WI38 (cell line): ENCODE measurements at regions not wholly inside any gene's neighbourhood (a gene's known extent, or its start where the extent isn't known, plus 50 kb on each side); places are given as distances from the start of the nearest gene placed in this dataset.

ENCODE experiments used
- H3K4me3 ChIP-seq: 2 replicates; pipeline ENCODE4 v1.5.1; 2011; ENCODE audit warnings: low read depth, mild to moderate bottlenecking, control low read depth, low read length
- TF ChIP-seq, protein P1 (sequence below): IDR thresholded peaks from 2 replicates; pipeline ENCODE4 v1.5.1; 2012; ENCODE audit warnings: low read depth, mild to moderate bottlenecking, control low read depth, low read length

DNA sequence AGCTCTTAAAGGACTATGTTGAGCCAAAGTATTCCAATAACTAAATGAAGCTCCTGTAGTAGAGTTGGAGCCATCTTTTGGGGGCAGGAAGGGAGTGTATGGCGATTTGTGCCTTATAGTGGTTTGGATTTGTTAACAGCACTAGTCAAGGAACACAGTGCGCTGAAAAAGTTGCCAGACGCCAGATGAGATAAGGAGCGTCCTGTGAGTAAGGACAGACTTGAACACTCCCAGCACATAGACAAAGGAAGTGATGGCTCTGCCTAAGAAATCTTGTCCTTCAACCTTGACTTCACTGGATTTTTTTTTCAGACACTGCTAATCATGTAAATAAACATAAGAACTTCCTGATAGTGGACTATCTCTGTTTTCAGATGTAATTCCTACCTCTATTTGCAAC, 136.9 kb downstream of the TRMT11 start:
- TF ChIP-seq, protein P1, sequence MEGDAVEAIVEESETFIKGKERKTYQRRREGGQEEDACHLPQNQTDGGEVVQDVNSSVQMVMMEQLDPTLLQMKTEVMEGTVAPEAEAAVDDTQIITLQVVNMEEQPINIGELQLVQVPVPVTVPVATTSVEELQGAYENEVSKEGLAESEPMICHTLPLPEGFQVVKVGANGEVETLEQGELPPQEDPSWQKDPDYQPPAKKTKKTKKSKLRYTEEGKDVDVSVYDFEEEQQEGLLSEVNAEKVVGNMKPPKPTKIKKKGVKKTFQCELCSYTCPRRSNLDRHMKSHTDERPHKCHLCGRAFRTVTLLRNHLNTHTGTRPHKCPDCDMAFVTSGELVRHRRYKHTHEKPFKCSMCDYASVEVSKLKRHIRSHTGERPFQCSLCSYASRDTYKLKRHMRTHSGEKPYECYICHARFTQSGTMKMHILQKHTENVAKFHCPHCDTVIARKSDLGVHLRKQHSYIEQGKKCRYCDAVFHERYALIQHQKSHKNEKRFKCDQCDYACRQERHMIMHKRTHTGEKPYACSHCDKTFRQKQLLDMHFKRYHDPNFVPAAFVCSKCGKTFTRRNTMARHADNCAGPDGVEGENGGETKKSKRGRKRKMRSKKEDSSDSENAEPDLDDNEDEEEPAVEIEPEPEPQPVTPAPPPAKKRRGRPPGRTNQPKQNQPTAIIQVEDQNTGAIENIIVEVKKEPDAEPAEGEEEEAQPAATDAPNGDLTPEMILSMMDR = no peak
- no peak overlapping the region for H3K4me3 ChIP-seq

DNA sequence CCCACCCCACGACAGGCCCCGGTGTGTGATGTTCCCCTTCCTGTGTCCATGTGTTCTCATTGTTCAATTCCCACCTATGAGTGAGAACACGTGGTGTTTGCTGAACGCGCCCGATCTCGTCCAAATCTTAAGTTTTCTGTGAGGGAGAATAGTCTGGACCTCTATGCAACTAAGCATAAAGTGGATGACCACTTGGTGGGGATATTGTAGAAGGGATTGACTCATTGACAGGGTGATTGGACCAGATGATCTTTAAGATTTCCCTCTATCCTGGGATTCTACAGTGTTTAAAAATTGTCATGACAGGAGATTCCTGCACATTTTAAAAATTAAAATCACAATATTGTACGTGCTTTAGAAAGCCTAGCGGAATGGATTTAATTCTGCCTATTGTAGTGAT, 141.3 kb downstream of the TRMT11 start:
- TF ChIP-seq, protein P1 = no peak

GRCh38 chr6:126131246-126131645, 144.9 kb downstream of the TRMT11 start:
- TF ChIP-seq, protein P1 = no peak
- no peak overlapping the region for H3K4me3 ChIP-seq

More for the DNA sequence above, 141.3 kb downstream of the TRMT11 start:
- no peak overlapping the region for H3K4me3 ChIP-seq

DNA sequence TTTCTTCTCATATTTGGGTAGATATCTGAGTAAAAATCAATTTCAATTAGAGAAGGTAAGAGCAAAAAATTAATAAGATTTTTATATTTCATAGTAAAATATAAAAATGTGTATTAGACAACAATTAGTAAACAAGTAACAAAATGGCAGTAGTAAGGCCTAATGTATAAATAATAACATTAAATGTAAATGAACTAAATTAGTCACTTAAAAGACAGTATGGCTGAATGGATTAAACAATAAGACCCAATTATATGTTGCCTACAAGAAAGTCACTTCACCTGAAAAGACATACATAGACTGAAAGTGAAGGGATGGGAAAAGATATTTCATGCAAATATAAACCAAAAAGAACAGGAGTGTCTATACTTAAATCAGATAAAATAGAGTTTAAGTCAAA, 147.6 kb downstream of the TRMT11 start:
- no peak overlapping the region for H3K4me3 ChIP-seq
- TF ChIP-seq, protein P1 = no peak

DNA sequence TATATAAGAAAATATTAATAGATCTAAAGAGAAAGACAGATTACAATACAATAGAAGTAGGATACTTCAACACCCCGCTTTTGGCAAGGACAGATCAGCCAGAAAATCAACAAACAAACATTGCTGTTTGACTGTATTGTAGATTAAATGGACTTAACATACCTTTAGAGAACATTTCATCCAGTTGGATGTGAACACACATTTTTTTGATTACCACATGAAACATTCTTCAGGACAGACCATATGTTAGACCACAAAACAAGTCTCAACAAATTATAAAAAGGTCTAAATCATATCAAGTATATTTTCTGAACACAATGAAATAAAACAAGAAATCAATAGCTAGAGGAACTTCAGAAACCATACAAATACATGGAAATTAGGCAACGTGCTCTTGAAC, 148.2 kb downstream of the TRMT11 start:
- H3K4me3 ChIP-seq = no peak overlapping the region
- TF ChIP-seq, protein P1 = no peak

- no peak overlapping the region for H3K4me3 ChIP-seq
- TF ChIP-seq, protein P1 = no peak
Measured at GRCh38 chr6:126140015-126140414, 153.7 kb downstream of the TRMT11 start.

DNA sequence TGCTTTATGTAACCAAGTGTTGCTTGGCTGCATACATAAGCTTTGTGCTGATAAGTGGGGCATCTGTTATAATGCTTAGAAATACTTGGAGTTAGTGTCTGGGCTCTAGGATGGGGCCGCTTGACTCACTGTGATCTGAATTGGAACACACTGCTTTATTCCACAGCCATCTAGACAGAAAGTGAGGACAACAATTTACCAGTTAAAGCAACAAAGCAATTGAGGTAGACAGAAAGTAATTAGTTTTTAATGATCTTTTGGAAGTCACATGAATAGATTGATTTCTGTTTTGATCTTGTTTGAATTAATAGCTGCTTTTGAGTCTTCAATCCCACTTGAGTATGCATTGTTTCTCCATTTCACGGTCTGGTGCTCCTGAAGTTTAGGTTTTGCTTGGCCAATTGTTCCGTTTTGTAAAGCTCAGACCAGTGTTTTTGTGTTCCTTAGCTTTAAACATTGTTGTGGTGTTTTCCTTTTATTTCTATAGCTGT, 157.5 kb downstream of the TRMT11 start:
- no peak overlapping the region for H3K4me3 ChIP-seq
- TF ChIP-seq, protein P1 = no peak
